ENCODE measurements at regions not wholly inside any gene's neighbourhood (a gene's known extent, or its start where the extent isn't known, plus 50 kb on each side); places are given as distances from the start of the nearest gene placed in this dataset.

- WGBS (ENCODE audit: insufficient coverage) = 89% methylated on average over 2 of the region's 2 CpGs
- H3K36me3 Mint-ChIP-seq = no peaks in the 10 kb centered on the region
- no peaks in the 10 kb centered on the region for H3K4me1 ChIP-seq (ENCODE audit: control insufficient read depth, insufficient read depth, low read length)
- no peak for ATAC-seq
- no peaks in the 10 kb centered on the region for H3K27me3 ChIP-seq (ENCODE audit: control insufficient read depth, insufficient read depth, low read length)
- H3K27ac ChIP-seq (ENCODE audit: low read length) = no peak overlapping the region
- TF ChIP-seq CTCF (IDR thresholded peaks at IDR 0.05) = no peak
- no peaks in the 10 kb centered on the region for H3K9me3 Mint-ChIP-seq
- H3K27me3 Mint-ChIP-seq (ENCODE audit: low read depth in 2 of 2) = peaks cover 5 to 17% of the 10 kb centered on the region in 2 donors
- no peak overlapping the region for H3K27ac Mint-ChIP-seq
- H3K9me3 ChIP-seq (ENCODE audit: control insufficient read depth, insufficient read depth, low read length) = no peaks in the 10 kb centered on the region
- no peak for DNase-seq
- H3K4me3 ChIP-seq (ENCODE audit: low read length) = no peak overlapping the region
- H3K36me3 ChIP-seq (ENCODE audit: control insufficient read depth, insufficient read depth, low read length) = no peaks in the 10 kb centered on the region
- H3K4me1 Mint-ChIP-seq = no peaks in the 10 kb centered on the region
- intact Hi-C loops (cut with micrococcal nuclease) = no loop called here
- no peak overlapping the region for H3K4me3 Mint-ChIP-seq
These were observed 130.1 kb downstream of the TLR5 start for GRCh38 chr1:223012938-223013337.

GRCh38 chr1:223014142-223014873, 128.7 kb downstream of the TLR5 start:
- Mint-ChIP-seq H3K27ac (no peak overlapping the region), H3K9me3 (no peaks in the 10 kb centered on the region), H3K4me3 (no peak overlapping the region), H3K27me3 (ENCODE audit: low read depth in 2 of 2) (peaks cover 5 to 17% of the 10 kb centered on the region in 2 donors), H3K36me3 (no peaks in the 10 kb centered on the region), H3K4me1 (no peaks in the 10 kb centered on the region)
- no peak for TF ChIP-seq CTCF (IDR thresholded peaks at IDR 0.05)
- intact Hi-C loops (cut with micrococcal nuclease) = no loop called here
- Histone ChIP-seq H3K27ac (ENCODE audit: low read length) (no peak overlapping the region), H3K4me1 (ENCODE audit: control insufficient read depth, insufficient read depth, low read length) (no peaks in the 10 kb centered on the region), H3K4me3 (ENCODE audit: low read length) (no peak overlapping the region), H3K9me3 (ENCODE audit: control insufficient read depth, insufficient read depth, low read length) (no peaks in the 10 kb centered on the region), H3K27me3 (ENCODE audit: control insufficient read depth, insufficient read depth, low read length) (no peaks in the 10 kb centered on the region), H3K36me3 (ENCODE audit: control insufficient read depth, insufficient read depth, low read length) (no peaks in the 10 kb centered on the region)
- no peak for DNase-seq
- 100% methylated on average over 3 of the region's 4 CpGs for WGBS (ENCODE audit: insufficient coverage)
- no peak for ATAC-seq

GRCh38 chr1:223016381-223016780, 126.7 kb downstream of the TLR5 start:
- Mint-ChIP-seq H3K27ac (no peak overlapping the region), H3K4me1 (no peaks in the 10 kb centered on the region), H3K4me3 (no peak overlapping the region), H3K9me3 (no peaks in the 10 kb centered on the region), H3K36me3 (no peaks in the 10 kb centered on the region), H3K27me3 (ENCODE audit: low read depth in 2 of 2) (peaks cover 5 to 9% of the 10 kb centered on the region in 2 donors)
- intact Hi-C loops (cut with micrococcal nuclease) = no loop called here
- H3K27ac ChIP-seq (ENCODE audit: low read length) = no peak overlapping the region
- H3K9me3 ChIP-seq (ENCODE audit: control insufficient read depth, insufficient read depth, low read length) = no peaks in the 10 kb centered on the region
- no peak for TF ChIP-seq CTCF (IDR thresholded peaks at IDR 0.05)
- DNase-seq (no peak), ATAC-seq (no peak)
- H3K27me3 ChIP-seq (ENCODE audit: control insufficient read depth, insufficient read depth, low read length) = no peaks in the 10 kb centered on the region
- no peaks in the 10 kb centered on the region for H3K4me1 ChIP-seq (ENCODE audit: control insufficient read depth, insufficient read depth, low read length)
- H3K36me3 ChIP-seq (ENCODE audit: control insufficient read depth, insufficient read depth, low read length) = no peaks in the 10 kb centered on the region
- 90% methylated on average over 1 of the region's 1 CpG for WGBS (ENCODE audit: insufficient coverage)
- H3K4me3 ChIP-seq (ENCODE audit: low read length) = no peak overlapping the region

- WGBS (ENCODE audit: insufficient coverage) = 72% methylated on average over 6 of the region's 6 CpGs
- no peaks in the 10 kb centered on the region for H3K4me1 Mint-ChIP-seq
These were observed 126.2 kb downstream of the TLR5 start for GRCh38 chr1:223016890-223017289.

More at GRCh38 chr1:223016890-223017289, 126.2 kb downstream of the TLR5 start:
- Mint-ChIP-seq H3K36me3 (no peaks in the 10 kb centered on the region), H3K9me3 (no peaks in the 10 kb centered on the region), H3K27ac (no peak overlapping the region), H3K4me3 (no peak overlapping the region), H3K27me3 (ENCODE audit: low read depth in 2 of 2) (peaks cover 6 to 7% of the 10 kb centered on the region in 2 donors)
- no peaks in the 10 kb centered on the region for H3K9me3 ChIP-seq (ENCODE audit: control insufficient read depth, insufficient read depth, low read length)
- no peak overlapping the region for H3K27ac ChIP-seq (ENCODE audit: low read length)
- H3K4me1 ChIP-seq (ENCODE audit: control insufficient read depth, insufficient read depth, low read length) = no peaks in the 10 kb centered on the region
- DNase-seq = no peak
- no peaks in the 10 kb centered on the region for H3K36me3 ChIP-seq (ENCODE audit: control insufficient read depth, insufficient read depth, low read length)
- no peak for ATAC-seq
- H3K4me3 ChIP-seq (ENCODE audit: low read length) = no peak overlapping the region
- TF ChIP-seq CTCF (IDR thresholded peaks at IDR 0.05) = no peak
- intact Hi-C loops (cut with micrococcal nuclease) = no loop called here
- H3K27me3 ChIP-seq (ENCODE audit: control insufficient read depth, insufficient read depth, low read length) = no peaks in the 10 kb centered on the region

Data from natural killer cell (primary cell).